SK-N-SH treated with all-trans-retinoic acid at 6 μM for 48 hours (cell line): ENCODE measurements at regions not wholly inside any gene's neighbourhood (a gene's known extent, or its start where the extent isn't known, plus 50 kb on each side); places are given as distances from the start of the nearest gene placed in this dataset.

Experiments
- ARNTL ChIP-seq: fragments of 450-650 bp; formaldehyde crosslinking; IDR thresholded peaks from 2 replicates; pipeline ENCODE4 v1.5.0; 2020; ENCODE audit warnings: low read depth, mild to moderate bottlenecking, moderate library complexity, borderline replicate concordance
- ESRRG ChIP-seq: fragments of 250-450 bp; sonication (Bioruptor Pico); IDR thresholded peaks from 2 replicates; pipeline ENCODE4 v1.6.1; 2021; ENCODE audit warnings: mild to moderate bottlenecking
- GLIS3 ChIP-seq: fragments of 250-450 bp; sonication (Bioruptor Pico); IDR thresholded peaks from 2 replicates; pipeline ENCODE4 v1.5.0; 2020; ENCODE audit warnings: mild to moderate bottlenecking, moderate library complexity
- ZC3H10 ChIP-seq: fragments of 250-450 bp; sonication (Bioruptor Pico); IDR thresholded peaks from 2 replicates; pipeline ENCODE4 v1.5.1; 2021; ENCODE audit warnings: mild to moderate bottlenecking, moderate library complexity
- ZFP3 ChIP-seq: fragments of 250-450 bp; sonication (Bioruptor Pico); IDR thresholded peaks from 2 replicates; pipeline ENCODE4 v1.5.0; 2020; ENCODE audit warnings: mild to moderate bottlenecking, moderate library complexity
- ZNF70 ChIP-seq: fragments of 450-650 bp; formaldehyde crosslinking; IDR thresholded peaks from 2 replicates; pipeline ENCODE4 v1.5.0; 2020; ENCODE audit warnings: mild to moderate bottlenecking, moderate library complexity
- ZNF8 ChIP-seq: fragments of 450-650 bp; formaldehyde crosslinking; IDR thresholded peaks from 2 replicates; pipeline ENCODE4 v1.5.0; 2020; ENCODE audit warnings: mild to moderate bottlenecking, moderate library complexity
- TF ChIP-seq, protein P1 (sequence below): fragments of 250-450 bp; sonication (Bioruptor Pico); IDR thresholded peaks from 2 replicates; pipeline ENCODE4 v1.8.0; 2020; ENCODE audit warnings: mild to moderate bottlenecking, moderate library complexity, borderline replicate concordance
- TF ChIP-seq, protein P2 (sequence below): fragments of 250-450 bp; sonication (Bioruptor Pico); IDR thresholded peaks from 2 replicates; pipeline ENCODE4 v1.5.1; 2021; ENCODE audit warnings: mild to moderate bottlenecking, moderate library complexity
- TF ChIP-seq, protein P3 (sequence below): fragments of 250-450 bp; sonication (Bioruptor Pico); IDR thresholded peaks from 2 replicates; pipeline ENCODE4 v1.5.1; 2020; ENCODE audit warnings: low read depth, mild to moderate bottlenecking, moderate library complexity

DNA sequence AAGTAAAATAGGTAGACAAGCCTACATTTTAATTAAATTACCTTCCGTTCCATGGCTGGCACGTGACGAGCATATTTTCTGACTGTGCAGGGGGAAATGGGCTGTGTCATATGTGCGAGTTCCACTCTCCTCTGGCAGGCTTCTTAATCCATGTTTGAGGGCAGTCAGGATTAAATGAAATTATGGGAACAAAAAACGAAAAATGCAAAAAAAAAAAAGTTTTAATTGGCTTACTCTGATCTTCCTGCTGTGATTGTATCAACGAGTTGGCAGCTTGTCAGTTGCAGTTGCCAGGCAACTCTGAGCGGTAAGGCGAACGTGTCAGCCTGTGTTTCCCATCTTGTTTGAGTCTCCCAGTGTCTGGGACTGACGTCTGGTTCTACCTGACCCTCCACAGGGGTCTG, 302.9 kb upstream of the XYLT1 start:
- TF ChIP-seq, protein P1, sequence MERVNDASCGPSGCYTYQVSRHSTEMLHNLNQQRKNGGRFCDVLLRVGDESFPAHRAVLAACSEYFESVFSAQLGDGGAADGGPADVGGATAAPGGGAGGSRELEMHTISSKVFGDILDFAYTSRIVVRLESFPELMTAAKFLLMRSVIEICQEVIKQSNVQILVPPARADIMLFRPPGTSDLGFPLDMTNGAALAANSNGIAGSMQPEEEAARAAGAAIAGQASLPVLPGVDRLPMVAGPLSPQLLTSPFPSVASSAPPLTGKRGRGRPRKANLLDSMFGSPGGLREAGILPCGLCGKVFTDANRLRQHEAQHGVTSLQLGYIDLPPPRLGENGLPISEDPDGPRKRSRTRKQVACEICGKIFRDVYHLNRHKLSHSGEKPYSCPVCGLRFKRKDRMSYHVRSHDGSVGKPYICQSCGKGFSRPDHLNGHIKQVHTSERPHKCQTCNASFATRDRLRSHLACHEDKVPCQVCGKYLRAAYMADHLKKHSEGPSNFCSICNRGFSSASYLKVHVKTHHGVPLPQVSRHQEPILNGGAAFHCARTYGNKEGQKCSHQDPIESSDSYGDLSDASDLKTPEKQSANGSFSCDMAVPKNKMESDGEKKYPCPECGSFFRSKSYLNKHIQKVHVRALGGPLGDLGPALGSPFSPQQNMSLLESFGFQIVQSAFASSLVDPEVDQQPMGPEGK (CRISPR knock-in tag): no peak
- TF ChIP-seq, protein P2, sequence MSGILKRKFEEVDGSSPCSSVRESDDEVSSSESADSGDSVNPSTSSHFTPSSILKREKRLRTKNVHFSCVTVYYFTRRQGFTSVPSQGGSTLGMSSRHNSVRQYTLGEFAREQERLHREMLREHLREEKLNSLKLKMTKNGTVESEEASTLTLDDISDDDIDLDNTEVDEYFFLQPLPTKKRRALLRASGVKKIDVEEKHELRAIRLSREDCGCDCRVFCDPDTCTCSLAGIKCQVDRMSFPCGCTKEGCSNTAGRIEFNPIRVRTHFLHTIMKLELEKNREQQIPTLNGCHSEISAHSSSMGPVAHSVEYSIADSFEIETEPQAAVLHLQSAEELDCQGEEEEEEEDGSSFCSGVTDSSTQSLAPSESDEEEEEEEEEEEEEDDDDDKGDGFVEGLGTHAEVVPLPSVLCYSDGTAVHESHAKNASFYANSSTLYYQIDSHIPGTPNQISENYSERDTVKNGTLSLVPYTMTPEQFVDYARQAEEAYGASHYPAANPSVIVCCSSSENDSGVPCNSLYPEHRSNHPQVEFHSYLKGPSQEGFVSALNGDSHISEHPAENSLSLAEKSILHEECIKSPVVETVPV (CRISPR knock-in tag): no peak
- TF ChIP-seq ESRRG (no peak), ARNTL (CRISPR knock-in tag) (peak; percentile 29; the same call in 1 of the 2 replicates), ZNF70 (CRISPR knock-in tag) (no peak), ZC3H10 (CRISPR knock-in tag) (no peak), GLIS3 (no peak), ZNF8 (no peak; the same call in 1 of the 2 replicates), ZFP3 (CRISPR knock-in tag) (no peak)
- TF ChIP-seq, protein P3, sequence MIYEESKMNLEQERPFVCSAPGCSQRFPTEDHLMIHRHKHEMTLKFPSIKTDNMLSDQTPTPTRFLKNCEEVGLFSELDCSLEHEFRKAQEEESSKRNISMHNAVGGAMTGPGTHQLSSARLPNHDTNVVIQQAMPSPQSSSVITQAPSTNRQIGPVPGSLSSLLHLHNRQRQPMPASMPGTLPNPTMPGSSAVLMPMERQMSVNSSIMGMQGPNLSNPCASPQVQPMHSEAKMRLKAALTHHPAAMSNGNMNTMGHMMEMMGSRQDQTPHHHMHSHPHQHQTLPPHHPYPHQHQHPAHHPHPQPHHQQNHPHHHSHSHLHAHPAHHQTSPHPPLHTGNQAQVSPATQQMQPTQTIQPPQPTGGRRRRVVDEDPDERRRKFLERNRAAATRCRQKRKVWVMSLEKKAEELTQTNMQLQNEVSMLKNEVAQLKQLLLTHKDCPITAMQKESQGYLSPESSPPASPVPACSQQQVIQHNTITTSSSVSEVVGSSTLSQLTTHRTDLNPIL (CRISPR knock-in tag): 0 out of 2 replicates have a peak, but pooled peaks have one; percentile 19
